Colonic mucosa (tissue), 4 donors: ENCODE measurements at regions not wholly inside any gene's neighbourhood (a gene's known extent, or its start where the extent isn't known, plus 50 kb on each side); places are given as distances from the start of the nearest gene placed in this dataset.
A peak's percentile ranks its signal among the peaks of the same experiment; 100 is the strongest.

ENCODE experiments used
- DNase-seq: peaks from one replicate; pipeline ENCODE4 v3.0.0-alpha.2; 2020
- H3K27ac ChIP-seq: fragments of 200-600 bp; one replicate; pipeline ENCODE4 v1.8.0; 2021
- H3K27me3 ChIP-seq: fragments of 200-600 bp; one replicate; pipeline ENCODE4 v1.8.0; 2021
- H3K36me3 ChIP-seq: fragments of 200-600 bp; one replicate; pipeline ENCODE4 v1.8.0; 2021
- H3K4me1 ChIP-seq: fragments of 200-600 bp; one replicate; pipeline ENCODE4 v1.8.0; 2021; ENCODE audit warnings: mild to moderate bottlenecking
- H3K4me3 ChIP-seq: fragments of 200-600 bp; one replicate; pipeline ENCODE4 v1.8.0; 2021
- H3K9ac ChIP-seq, 2 donors: one replicate each; pipeline ENCODE4 v1.7.0; 2013; ENCODE audit warnings: control low read depth in 2 of 2, low read depth in 2 of 2, low read length in 2 of 2
- H3K9me3 ChIP-seq: fragments of 200-600 bp; one replicate; pipeline ENCODE4 v1.8.0; 2021
- intact Hi-C: fragments of 100-400 bp; cut with DNase I; formaldehyde crosslinking; loops from one replicate; pipeline ENCODE4 v1.14.1; 2022
- TF ChIP-seq, protein P1 (sequence below): fragments of 200-600 bp; IDR thresholded peaks from one replicate; pipeline ENCODE4 v1.8.0; 2022; ENCODE audit warnings: antibody characterized with exemption, mild to moderate bottlenecking
- donor health status: healthy.
- donor health status: DM: no; HTN: no; CAD: no.
- donor health status: DM: no; HTN: no; CAD: no.

DNA sequence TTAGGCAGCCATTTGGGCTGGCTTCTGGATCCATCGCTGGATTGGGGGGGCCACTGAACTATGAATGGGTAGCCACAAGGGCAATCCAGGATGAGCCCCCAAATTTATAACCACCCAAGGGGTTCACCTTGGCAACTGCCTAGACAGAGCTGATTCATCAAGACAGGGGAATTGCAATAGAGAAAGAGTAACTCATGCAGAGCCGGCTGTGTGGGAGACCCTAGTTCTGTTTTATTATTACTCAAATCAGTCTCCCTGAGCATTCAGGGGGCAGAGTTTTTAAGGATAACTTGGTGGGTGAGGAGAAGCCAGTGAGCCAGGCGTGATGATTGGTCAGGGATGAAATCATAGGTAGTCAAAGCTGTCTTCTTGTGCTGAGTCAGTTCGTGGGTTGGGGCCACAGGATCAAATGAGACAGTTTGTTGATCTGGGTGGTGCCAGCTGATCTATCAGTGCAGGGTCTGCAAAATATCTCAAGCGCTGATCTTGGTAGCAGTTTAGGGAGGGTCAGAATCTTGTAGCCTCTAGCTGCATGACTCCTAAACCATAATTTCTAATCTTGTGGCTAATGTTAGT lies 57.9 kb downstream of the DNAJB9 start:
- Histone ChIP-seq H3K27me3 (no peaks in the 10 kb centered on the region), H3K27ac (no peak overlapping the region), H3K9ac (no peak overlapping the region), H3K4me3 (no peak overlapping the region), H3K9me3 (no peaks in the 10 kb centered on the region), H3K36me3 (no peaks in the 10 kb centered on the region), H3K4me1 (no peaks in the 10 kb centered on the region)
- intact Hi-C loops, result no loop called here
- TF ChIP-seq, protein P1, sequence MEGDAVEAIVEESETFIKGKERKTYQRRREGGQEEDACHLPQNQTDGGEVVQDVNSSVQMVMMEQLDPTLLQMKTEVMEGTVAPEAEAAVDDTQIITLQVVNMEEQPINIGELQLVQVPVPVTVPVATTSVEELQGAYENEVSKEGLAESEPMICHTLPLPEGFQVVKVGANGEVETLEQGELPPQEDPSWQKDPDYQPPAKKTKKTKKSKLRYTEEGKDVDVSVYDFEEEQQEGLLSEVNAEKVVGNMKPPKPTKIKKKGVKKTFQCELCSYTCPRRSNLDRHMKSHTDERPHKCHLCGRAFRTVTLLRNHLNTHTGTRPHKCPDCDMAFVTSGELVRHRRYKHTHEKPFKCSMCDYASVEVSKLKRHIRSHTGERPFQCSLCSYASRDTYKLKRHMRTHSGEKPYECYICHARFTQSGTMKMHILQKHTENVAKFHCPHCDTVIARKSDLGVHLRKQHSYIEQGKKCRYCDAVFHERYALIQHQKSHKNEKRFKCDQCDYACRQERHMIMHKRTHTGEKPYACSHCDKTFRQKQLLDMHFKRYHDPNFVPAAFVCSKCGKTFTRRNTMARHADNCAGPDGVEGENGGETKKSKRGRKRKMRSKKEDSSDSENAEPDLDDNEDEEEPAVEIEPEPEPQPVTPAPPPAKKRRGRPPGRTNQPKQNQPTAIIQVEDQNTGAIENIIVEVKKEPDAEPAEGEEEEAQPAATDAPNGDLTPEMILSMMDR, result no peak
- DNase-seq, result no peak

DNA sequence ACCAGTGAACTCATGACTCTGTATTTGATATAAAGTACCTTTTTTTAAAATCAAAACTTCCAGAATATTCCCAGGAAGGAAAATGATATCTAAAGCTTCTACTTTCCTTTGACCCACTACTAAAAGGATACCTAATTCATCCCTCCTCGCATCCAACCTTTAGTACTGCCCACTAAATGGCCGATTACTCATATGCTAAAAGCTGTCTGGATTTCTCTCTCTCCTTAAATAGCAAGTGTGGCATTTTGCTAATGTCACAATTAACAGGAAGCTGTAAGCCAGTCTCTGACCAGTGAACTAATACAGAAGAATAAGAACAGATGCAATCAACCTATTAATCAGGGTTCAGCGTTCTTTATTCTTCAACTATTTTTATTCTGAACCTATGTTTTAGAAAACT lies 59.0 kb downstream of the DNAJB9 start:
- Histone ChIP-seq H3K4me3 (no peak overlapping the region), H3K27me3 (no peaks in the 10 kb centered on the region), H3K36me3 (no peaks in the 10 kb centered on the region), H3K4me1 (no peaks in the 10 kb centered on the region), H3K9ac (no peak overlapping the region), H3K27ac (no peak overlapping the region), H3K9me3 (no peaks in the 10 kb centered on the region)
- DNase-seq, result no peak
- intact Hi-C loops, result no loop called here
- TF ChIP-seq, protein P1, result no peak

DNA sequence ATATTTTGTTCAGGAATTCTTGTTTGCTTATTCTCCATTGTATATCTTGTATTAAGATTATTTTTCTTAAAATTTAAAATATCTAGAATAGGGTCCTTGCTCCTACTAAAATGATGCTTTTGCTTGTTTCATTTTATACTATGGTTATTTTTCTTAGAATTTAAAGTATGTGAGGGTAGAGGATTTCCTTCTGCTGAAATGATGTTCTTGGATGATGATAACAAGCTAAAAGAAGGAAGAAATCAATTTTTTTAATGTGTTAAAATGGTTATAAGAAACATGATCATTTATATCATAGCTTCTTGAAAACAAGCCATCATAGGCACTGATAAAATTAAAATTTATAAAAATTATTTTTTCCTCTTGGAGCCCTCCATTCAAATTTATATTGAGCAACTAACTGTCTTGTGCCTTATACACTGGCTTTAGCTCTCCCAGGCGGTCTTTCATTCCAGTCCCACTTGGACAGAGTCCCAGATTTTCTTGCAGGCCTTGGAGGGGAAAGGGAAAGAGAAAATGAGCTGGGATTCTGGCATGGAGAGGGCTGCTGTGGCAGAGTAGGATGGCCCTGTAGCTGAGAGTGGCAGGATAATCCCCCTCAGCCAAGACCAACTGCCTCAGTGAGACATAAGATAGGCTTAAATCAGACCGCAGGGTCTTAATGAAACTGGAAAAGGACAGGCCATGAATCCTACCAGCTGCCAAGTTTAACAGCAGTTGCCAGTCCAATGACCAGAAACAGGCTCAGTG lies 60.2 kb downstream of the DNAJB9 start:
- no peaks in the 10 kb centered on the region for H3K9me3 ChIP-seq
- DNase-seq, result peak; percentile 18
- H3K4me1 ChIP-seq, result no peaks in the 10 kb centered on the region
- H3K36me3 ChIP-seq, result no peaks in the 10 kb centered on the region
- H3K4me3 ChIP-seq, result no peak overlapping the region
- H3K27ac ChIP-seq, result no peak overlapping the region
- no peak overlapping the region for H3K9ac ChIP-seq
- H3K27me3 ChIP-seq, result no peaks in the 10 kb centered on the region
- intact Hi-C loops, result no loop called here
- TF ChIP-seq, protein P1, result no peak

DNA sequence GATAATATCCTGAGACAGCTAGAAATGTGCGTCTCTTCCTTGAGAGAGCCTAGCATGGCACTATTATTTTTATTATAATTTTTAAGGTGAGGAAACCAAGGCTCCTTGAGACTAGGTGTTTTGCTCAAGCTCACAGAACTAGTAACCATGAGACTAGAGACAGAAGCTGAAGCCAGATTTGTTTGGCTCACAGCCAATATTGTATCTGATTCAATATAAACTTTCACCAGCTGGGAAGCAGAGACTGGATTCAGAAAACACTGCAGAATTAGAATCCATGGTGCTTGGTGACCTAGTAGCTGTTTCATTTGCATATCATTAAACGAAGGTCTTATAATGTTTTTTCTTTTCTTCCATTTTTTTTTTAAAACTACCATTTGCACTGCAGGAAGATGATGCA lies 64.4 kb downstream of the DNAJB9 start:
- Histone ChIP-seq H3K27ac (no peak overlapping the region), H3K27me3 (no peaks in the 10 kb centered on the region), H3K4me3 (no peak overlapping the region), H3K9me3 (no peaks in the 10 kb centered on the region), H3K4me1 (no peaks in the 10 kb centered on the region), H3K9ac (no peak overlapping the region), H3K36me3 (no peaks in the 10 kb centered on the region)
- intact Hi-C loops, result no loop called here
- no peak for DNase-seq
- TF ChIP-seq, protein P1, result no peak

DNA sequence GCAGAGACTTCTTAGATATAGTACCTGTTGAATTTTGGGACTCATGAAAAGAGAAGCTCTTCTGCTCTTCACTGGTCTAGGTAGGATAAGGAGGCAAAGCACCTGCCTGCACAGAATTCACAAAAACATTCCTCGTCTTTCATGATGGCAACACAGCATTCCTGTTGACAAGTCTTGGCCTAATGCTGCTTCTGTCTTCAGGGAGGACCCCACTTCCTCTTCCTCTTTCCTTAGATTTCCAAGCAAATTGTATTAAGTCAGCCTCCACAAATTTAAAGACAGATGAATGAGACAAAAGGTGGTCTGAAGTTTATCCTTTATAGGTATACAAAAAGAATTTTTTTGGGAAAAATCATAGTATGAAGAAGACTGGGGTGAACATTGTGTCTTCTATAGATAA lies 64.9 kb downstream of the DNAJB9 start:
- intact Hi-C loops, result no loop called here
- H3K9ac ChIP-seq, result no peak overlapping the region
- no peaks in the 10 kb centered on the region for H3K36me3 ChIP-seq
- no peaks in the 10 kb centered on the region for H3K4me1 ChIP-seq
- no peak for DNase-seq
- TF ChIP-seq, protein P1, result no peak
- H3K9me3 ChIP-seq, result no peaks in the 10 kb centered on the region
- H3K27me3 ChIP-seq, result no peaks in the 10 kb centered on the region
- no peak overlapping the region for H3K27ac ChIP-seq
- H3K4me3 ChIP-seq, result no peak overlapping the region
